ENCODE measurements at regions not wholly inside any gene's neighbourhood (a gene's known extent, or its start where the extent isn't known, plus 50 kb on each side); places are given as distances from the start of the nearest gene placed in this dataset.

DNA sequence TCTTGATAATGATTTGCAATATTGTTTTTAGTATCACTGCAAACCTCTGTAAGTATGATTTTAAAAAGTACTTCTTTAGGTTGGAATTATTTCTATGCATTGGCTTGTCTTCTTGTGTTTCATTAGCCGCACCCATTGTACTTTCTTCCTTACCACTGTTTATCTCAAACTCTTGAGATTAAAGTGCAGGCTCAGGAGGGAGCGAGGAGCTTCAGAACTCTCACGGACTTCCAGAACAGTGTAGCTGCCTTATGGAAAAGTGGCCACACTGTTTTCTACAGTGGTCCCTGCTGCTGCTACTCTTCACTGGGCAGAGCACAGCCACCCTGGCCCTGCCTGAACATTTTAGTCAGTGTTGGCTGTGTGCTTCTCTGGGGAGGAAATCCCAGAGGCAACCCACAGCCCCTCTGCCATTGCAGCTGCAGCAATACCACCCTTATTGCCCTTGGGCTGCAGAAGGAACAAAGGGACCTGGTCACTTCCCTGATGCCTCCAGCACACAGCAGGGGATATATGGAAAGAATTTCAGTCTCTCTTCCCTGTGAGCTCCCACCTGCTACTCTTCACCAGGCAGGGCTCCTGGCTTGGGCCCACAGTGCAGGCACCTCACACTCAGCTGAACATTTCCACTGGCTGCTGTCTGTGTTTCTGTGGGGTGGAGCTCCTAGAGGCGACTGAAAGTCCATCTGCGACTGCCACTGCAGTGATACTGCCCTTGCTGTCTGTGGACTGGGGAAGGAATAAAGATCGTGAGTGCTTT lies 91.7 kb upstream of the MAP3K4 start:
- DNase-seq (ENCODE audit: low spot score) = no peak

DNA sequence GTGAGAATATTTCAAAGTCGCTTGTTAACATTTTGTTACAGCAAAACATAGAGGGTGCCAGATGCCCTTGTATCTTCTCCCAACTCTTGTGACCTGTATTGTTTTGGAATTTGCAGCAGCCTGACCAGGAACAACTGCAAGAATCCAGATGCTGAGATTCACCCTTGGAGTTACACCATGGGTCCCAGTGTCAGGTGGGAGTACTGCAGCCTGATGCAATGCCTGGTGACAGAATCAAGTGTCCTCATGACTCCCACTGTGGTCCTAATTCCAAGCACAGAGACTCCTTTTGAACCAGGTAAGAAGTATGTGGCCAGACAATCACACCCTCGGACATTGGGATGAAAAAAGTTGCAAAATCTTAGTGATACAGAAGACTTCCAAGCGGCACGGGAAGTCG lies 79.6 kb upstream of the MAP3K4 start:
- no peak for DNase-seq (ENCODE audit: low spot score)

DNA sequence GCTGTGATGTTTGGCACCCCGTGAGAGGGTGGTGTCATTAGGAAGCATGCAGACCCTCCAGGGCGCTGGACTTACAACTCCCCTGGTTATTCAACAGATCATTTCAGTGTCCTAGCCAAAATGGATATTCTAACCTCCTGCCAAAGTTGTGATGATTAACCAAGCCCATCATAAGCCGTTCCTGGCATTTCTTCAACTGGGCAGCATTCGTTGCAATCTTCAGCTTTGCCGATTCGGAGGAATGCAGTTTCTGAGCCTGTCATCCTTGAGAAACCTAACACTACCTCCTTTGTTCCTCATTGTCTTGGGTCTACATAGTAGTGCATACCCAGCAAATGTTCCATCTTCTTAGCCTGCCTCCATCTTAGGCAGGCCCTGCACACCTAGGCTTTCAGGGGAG lies 79.2 kb upstream of the MAP3K4 start:
- no peak for DNase-seq (ENCODE audit: low spot score)

GRCh38 chr6:160917572-160917971 lies 74.0 kb upstream of the MAP3K4 start:
- no peak for DNase-seq (ENCODE audit: low spot score)

- peak; percentile 50 for DNase-seq (ENCODE audit: low spot score)
These were observed 71.7 kb upstream of the MAP3K4 start for GRCh38 chr6:160919723-160920440.

GRCh38 chr6:160921095-160921494 lies 70.5 kb upstream of the MAP3K4 start:
- no peak for DNase-seq (ENCODE audit: low spot score)

GRCh38 chr6:160926281-160927276 lies 65.0 kb upstream of the MAP3K4 start:
- no peak for DNase-seq (ENCODE audit: low spot score)

DNA sequence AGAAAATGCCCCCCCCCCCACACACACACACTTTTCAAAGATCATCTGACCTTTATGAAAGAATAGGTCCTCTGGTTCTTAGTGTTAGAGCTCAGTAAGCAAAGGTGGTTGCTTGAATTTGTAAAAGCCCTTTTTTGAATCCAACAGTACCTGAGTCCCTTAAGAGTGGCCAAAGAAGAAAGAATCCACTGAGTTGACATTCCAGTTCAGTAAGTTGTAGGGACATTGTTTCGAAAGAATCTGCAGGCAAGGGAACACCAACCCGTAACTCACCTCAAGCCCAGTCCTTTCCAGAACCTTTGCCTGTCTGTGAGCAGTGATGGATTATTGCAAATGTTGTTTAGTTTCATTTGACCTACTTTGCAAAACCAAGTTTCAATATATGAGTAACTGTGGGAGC lies 64.2 kb upstream of the MAP3K4 start:
- DNase-seq (ENCODE audit: low spot score) = no peak

DNA sequence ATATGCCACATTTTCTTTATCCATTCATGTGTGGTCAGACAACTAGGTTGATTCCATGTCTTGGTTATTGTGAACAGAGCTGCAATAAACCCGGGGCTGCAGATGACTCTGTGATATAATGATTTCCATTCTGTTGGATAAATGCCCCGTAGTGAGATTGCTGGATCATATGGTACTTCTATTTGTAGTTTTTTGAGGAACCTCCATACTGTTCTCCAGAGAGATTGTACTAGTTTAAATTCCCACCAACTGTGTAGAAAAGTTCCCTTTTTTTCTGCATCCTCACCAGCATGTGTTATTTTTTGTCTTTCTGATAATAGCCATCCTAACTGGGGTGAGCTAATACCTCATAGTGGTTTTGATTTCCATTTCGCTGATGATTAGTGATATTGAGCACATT lies 62.2 kb upstream of the MAP3K4 start:
- no peak for DNase-seq (ENCODE audit: low spot score)

DNA sequence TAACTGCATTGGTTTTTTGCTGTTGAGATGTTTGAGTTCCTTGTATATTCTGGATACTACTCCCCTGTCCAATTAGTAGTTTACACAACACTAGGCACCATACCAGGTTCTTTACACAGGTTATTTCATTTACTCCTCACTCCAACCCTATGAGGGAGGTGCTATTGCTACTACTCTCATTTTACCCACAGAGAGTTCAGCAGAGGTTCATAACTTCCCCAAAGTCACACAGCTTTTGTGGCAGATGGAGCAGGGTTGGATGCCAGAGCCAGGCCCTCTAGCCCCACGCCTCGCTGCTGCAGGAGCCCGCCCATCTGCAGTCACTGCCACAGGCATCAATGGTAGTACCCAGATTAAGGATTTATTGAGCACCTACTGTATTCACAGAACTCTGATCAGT lies 61.7 kb upstream of the MAP3K4 start:
- DNase-seq (ENCODE audit: low spot score) = no peak

- DNase-seq (ENCODE audit: low spot score) = peak; percentile 91
These were observed 60.8 kb upstream of the MAP3K4 start for GRCh38 chr6:160930547-160931377.

DNA sequence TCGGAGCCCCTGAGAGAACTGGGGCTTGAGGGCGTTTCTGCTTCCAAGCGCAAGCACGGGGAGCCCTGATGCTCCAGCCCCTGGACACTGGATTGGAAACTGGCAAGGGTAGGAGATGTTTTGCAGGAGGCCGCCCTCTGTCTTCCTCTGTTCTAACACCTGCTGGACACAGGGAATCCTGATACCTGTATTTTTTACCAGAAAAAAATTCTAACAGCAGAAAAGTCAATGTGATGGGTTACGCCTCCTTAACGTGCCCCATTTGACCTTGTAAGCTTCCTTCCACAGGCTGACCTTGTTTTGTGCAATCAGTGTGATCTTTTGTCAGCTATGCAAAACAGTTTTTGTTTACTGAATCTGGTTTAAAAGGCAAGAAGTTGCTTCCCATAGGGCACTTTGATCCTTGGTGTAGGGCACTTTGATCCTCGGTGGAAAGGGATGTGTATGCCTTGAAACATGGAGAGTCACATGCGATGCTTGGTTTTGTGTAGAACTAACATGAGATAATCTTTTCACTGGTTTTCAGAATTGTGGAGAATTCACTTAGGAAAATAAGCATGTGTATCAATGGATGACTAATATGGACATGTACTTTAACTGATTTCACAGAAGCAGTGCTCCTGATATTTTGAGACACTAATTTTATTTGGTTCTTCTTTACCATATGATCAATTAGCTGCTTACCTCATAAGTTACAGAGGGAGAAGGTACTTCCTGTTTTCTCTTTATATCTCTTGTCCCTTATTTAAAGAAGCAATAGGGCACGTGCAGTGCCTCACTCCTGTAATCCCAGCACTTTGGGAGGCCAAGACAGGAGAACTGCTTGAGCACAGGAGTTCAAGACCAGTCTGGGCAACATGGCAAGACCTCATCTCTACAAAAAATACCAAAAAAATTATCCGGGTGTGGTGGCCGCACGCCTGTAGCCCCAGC lies 59.9 kb upstream of the MAP3K4 start:
- DNase-seq (ENCODE audit: low spot score) = no peak

- DNase-seq (ENCODE audit: low spot score) = no peak
These were observed 58.3 kb upstream of the MAP3K4 start for GRCh38 chr6:160933256-160933655.

DNA sequence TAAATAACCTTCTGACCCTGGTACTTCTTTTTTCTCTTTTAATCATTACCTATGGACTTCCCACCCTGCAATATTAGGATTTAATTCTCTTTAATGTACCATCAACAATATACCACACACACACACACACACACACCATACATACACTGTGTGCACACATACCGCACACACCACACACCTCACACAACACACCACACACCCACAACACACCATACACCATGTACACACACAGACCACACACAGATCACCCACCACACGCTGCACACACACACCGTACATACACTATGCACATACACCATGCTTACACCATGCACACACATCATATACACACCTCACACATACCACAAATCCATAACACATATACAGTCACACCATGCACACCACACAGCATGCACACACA lies 57.4 kb upstream of the MAP3K4 start:
- DNase-seq (ENCODE audit: low spot score) = no peak

- DNase-seq (ENCODE audit: low spot score) = no peak
These were observed 51.4 kb upstream of the MAP3K4 start for GRCh38 chr6:160940197-160940596.

Measured in AG08396 (cell line).